ENCODE measurements at regions not wholly inside any gene's neighbourhood (a gene's known extent, or its start where the extent isn't known, plus 50 kb on each side); places are given as distances from the start of the nearest gene placed in this dataset.

DNA sequence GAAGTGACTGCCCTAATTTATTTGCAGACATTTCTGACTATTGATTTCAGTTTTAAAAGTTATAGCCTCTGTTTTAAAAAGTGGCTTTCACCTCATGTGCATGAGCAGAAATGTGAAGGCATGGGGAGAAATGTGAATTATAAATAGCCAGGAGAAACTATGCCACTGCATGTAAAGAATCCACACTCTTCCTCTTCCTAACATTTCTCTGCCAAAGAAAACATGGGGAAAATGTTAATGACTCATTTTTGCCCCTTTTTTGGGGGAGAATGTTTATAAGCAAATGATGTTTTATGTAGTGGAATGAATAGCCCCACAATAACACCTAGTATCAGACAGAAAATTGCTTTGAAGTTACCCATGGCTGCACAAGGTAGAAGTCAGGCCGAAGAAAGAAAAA, 249.0 kb upstream of the TANK start:
- Histone ChIP-seq H3K27me3 (ENCODE audit: control insufficient read depth, insufficient read depth, low read length) (no peaks in the 10 kb centered on the region), H3K36me3 (ENCODE audit: control insufficient read depth, insufficient read depth, low read length) (no peaks in the 10 kb centered on the region), H3K4me3 (ENCODE audit: low read depth, low read length) (no peak overlapping the region)
- DNase-seq (ENCODE audit: low read depth): no peak
- no peak for FAIRE-seq
- TF ChIP-seq, protein P1, sequence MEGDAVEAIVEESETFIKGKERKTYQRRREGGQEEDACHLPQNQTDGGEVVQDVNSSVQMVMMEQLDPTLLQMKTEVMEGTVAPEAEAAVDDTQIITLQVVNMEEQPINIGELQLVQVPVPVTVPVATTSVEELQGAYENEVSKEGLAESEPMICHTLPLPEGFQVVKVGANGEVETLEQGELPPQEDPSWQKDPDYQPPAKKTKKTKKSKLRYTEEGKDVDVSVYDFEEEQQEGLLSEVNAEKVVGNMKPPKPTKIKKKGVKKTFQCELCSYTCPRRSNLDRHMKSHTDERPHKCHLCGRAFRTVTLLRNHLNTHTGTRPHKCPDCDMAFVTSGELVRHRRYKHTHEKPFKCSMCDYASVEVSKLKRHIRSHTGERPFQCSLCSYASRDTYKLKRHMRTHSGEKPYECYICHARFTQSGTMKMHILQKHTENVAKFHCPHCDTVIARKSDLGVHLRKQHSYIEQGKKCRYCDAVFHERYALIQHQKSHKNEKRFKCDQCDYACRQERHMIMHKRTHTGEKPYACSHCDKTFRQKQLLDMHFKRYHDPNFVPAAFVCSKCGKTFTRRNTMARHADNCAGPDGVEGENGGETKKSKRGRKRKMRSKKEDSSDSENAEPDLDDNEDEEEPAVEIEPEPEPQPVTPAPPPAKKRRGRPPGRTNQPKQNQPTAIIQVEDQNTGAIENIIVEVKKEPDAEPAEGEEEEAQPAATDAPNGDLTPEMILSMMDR (IDR thresholded peaks at IDR 0.05; ENCODE audit: insufficient read depth, low read length, severe bottlenecking): no peak

GRCh38 chr2:160912276-160912675, 248.0 kb upstream of the TANK start:
- H3K4me3 ChIP-seq (ENCODE audit: low read depth, low read length): no peak overlapping the region
- DNase-seq (ENCODE audit: low read depth) (no peak), FAIRE-seq (peak; percentile 52)
- H3K27me3 ChIP-seq (ENCODE audit: control insufficient read depth, insufficient read depth, low read length): no peaks in the 10 kb centered on the region
- TF ChIP-seq, protein P1 (IDR thresholded peaks at IDR 0.05; ENCODE audit: insufficient read depth, low read length, severe bottlenecking): no peak
- no peaks in the 10 kb centered on the region for H3K36me3 ChIP-seq (ENCODE audit: control insufficient read depth, insufficient read depth, low read length)

DNA sequence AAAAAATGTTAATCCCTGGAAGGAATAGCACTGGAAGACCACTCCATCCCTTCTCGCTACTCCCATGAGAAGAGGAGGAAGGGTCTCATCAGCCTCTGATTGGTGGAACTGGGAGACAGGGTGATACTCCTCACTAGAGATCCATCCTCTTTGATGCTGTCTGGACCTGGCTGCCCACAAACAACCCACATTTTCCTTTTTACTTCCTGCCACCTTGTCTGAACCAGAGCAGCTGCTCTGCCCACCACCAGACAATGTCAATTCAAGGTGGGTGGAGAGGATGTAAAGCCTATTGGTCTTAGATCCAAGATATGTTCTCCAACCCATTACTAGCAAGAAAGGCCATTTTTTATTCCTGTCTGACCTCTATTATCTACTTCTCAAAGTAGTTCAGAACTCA, 246.9 kb upstream of the TANK start:
- FAIRE-seq (no peak), DNase-seq (ENCODE audit: low read depth) (no peak)
- H3K4me3 ChIP-seq (ENCODE audit: low read depth, low read length): no peak overlapping the region
- TF ChIP-seq, protein P1 (IDR thresholded peaks at IDR 0.05; ENCODE audit: insufficient read depth, low read length, severe bottlenecking): no peak
- H3K36me3 ChIP-seq (ENCODE audit: control insufficient read depth, insufficient read depth, low read length): no peaks in the 10 kb centered on the region
- H3K27me3 ChIP-seq (ENCODE audit: control insufficient read depth, insufficient read depth, low read length): no peaks in the 10 kb centered on the region

- no peak for DNase-seq (ENCODE audit: low read depth)
- Histone ChIP-seq H3K4me3 (ENCODE audit: low read depth, low read length) (no peak overlapping the region), H3K36me3 (ENCODE audit: control insufficient read depth, insufficient read depth, low read length) (no peaks in the 10 kb centered on the region), H3K27me3 (ENCODE audit: control insufficient read depth, insufficient read depth, low read length) (no peaks in the 10 kb centered on the region)
- TF ChIP-seq, protein P1 (IDR thresholded peaks at IDR 0.05; ENCODE audit: insufficient read depth, low read length, severe bottlenecking): no peak
- FAIRE-seq: no peak
These were observed 246.0 kb upstream of the TANK start for GRCh38 chr2:160914217-160914616.

DNA sequence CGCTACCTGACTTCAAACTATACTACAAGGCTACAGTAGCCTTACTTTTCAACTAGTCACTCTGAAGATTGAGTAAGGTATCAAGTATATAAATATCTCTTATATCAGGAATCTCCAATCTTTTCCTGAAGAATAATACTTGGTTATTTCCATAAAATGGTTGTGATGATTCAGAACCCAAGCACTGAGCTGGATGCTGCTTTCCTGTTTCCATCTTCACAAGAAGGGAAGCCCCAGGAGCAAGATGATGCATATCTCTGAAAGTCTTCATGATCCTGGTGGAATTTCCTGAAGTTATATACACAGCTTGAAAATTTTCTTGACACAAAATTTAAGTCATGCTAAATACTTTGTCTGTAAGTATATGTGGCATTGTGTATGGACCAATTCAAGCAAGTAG, 243.9 kb upstream of the TANK start:
- Histone ChIP-seq H3K4me3 (ENCODE audit: low read depth, low read length) (no peak overlapping the region), H3K27me3 (ENCODE audit: control insufficient read depth, insufficient read depth, low read length) (no peaks in the 10 kb centered on the region), H3K36me3 (ENCODE audit: control insufficient read depth, insufficient read depth, low read length) (no peaks in the 10 kb centered on the region)
- no peak for DNase-seq (ENCODE audit: low read depth)
- TF ChIP-seq, protein P1 (IDR thresholded peaks at IDR 0.05; ENCODE audit: insufficient read depth, low read length, severe bottlenecking): no peak
- FAIRE-seq: no peak

DNA sequence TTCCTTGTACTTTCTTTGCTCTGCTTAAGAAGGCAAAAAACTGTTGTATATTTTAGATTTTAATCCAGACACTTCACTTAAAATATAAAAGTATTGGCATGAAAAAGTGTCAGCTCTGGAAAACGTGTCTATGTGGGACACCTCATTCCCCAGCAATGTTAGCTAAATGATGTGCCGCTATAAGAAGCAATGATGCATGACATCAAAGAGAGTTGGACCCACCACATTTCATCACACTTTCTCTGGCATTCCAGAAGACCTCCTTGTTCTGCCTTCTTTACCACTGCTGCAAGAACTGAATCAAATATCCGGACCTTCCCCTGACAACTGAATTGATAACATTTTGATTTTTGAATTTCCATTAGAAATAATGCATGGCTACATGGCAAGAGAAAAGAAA, 242.4 kb upstream of the TANK start:
- Histone ChIP-seq H3K4me3 (ENCODE audit: low read depth, low read length) (no peak overlapping the region), H3K27me3 (ENCODE audit: control insufficient read depth, insufficient read depth, low read length) (no peaks in the 10 kb centered on the region), H3K36me3 (ENCODE audit: control insufficient read depth, insufficient read depth, low read length) (no peaks in the 10 kb centered on the region)
- TF ChIP-seq, protein P1 (IDR thresholded peaks at IDR 0.05; ENCODE audit: insufficient read depth, low read length, severe bottlenecking): no peak
- DNase-seq (ENCODE audit: low read depth) (no peak), FAIRE-seq (no peak)

Measured in bronchial epithelial cell (primary cell).